ENCODE measurements at regions not wholly inside any gene's neighbourhood (a gene's known extent, or its start where the extent isn't known, plus 50 kb on each side); places are given as distances from the start of the nearest gene placed in this dataset.

- no peak for TF ChIP-seq CTCF (conservative IDR thresholded peaks at IDR 0.05 in 1 of 2, IDR thresholded peaks at IDR 0.05 in 1 of 2; ENCODE audit: low read depth in 1 of 2, low read length in 2 of 2)
- TF ChIP-seq EZH2 (IDR thresholded peaks at IDR 0.05; ENCODE audit: low read length, missing control alignments) = no peak
Measured at GRCh38 chr13:78054157-78054556, 135.5 kb upstream of the EDNRB start.

All from fibroblast of lung (primary cell).